HG02798 (cell line): ENCODE measurements at regions not wholly inside any gene's neighbourhood (a gene's known extent, or its start where the extent isn't known, plus 50 kb on each side); places are given as distances from the start of the nearest gene placed in this dataset.

Experiments
- ATAC-seq: cut with Tn5 transposase; IDR thresholded peaks from one replicate; pipeline ENCODE4 v1.9.1; 2021; ENCODE audit warnings: mild to moderate bottlenecking; ENCODE audit not compliant: unreplicated experiment, poor library complexity

DNA sequence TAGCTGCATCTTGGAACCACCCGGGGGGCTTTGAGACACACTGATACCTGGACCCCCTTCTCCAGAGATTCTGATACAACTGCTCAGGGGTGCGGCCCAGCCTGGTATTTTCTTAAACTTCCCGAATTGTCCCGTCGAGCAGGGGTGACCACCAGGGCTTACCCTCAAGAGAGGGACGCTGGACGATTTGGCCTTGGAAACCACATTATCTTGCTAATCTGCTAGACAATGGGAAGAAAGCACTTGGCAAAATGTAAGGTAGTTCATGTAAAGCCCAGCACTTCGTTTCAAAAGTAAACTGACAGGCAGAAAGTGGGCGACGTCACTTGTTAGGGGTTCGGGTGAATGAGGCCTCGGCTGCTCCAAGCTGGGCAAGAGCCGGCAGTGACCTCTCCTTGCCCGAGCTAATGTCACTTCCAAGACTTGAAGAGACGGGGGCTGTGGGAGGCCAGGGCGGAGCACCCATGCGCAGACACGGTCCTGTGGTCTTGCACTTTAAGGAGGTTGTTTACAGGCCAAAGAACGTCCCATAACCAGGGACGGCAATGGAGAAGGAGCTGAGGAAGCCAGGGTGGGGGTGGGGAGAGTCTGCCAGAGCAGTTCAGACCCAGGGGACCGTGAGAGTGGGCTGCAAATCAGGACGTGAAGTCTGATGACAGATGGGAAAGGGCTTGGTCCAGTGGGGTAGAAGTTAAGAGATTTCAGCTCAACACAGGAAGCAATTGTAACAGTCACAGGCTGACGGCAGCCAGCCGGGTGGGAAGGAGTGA, 152.7 kb upstream of the GSE1 start:
- ATAC-seq, result no peak

DNA sequence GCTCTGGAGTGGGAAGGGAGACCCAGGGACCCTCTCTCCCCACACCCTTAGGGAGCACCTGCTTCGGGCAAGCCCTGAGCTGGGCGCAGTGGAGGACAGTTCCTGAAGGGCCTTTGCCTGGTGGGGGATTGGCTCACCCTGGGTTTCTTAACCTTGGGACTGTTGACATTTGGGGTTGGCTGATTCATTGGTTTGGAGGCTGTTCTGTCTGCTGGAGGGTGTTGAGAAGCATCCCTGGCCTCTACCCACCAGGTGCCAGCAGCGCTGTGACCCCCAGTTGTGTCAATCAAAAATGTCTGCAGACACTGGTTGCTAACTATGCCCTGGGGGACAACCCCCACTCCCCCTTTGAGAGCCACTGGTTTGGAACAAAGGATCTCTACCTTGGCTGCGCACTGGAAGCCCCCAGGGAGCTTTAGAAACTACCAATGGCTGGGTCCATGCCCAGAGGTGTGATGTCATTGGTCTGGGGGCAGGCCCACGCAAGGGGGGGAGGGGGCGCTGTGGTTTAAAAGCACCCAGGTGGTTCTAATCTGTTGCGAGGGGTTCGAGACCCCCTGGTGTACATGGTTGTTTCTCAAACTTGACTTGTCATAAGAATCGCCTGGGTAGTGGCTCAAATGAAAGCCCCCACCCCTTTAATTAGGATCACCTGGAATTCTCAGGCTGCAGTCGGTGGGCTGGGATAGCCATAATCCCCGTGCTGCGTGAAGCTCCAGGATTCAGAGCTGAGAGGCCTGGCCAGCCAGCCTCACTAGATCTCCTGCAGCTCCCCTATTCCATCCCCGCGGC, 151.9 kb upstream of the GSE1 start:
- no peak for ATAC-seq

DNA sequence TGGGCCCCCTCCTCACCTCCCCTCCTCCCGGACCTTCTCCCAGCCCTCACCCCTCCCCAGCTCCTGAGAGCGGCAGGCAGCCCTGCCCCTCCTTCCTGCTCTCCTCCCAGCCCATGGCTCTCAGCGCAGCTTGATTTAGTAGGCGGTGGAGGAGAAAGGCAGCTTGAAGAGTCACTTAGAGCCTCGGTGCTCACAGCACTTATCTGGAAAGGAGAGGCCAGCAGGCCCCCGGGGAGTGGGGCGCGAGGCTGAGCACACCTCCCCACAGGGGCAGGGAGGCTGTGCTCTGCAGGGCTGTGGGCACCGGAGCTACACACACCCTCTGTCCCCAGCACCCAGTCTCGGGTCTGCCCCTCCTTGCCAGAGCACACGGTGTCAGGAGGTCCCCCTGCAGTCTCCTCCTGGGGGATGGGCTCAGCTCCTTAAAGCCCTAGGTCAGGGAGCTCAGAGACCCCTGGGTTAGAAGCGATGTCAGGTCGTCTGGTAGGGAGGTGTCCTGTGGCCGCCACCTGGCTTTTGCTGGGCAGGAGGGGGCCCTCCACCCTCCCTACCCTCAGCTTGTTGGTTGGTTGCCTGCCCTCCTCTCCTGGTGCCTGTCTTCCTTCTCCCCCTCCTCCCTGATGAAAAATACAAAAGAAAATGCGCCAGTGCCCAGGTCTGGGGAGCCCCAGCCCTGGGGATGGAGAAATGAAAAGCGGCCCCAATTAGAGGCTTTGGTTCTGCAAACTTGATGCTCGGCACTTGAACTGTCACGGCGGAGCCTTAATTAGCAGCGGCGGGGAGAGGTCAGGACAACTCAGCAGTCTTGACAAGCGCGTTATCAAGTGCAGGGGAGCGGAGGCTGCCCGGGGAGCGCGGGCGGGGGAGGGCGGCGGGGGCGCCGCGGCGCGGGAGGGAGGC, 151.1 kb upstream of the GSE1 start:
- ATAC-seq, result no peak

DNA sequence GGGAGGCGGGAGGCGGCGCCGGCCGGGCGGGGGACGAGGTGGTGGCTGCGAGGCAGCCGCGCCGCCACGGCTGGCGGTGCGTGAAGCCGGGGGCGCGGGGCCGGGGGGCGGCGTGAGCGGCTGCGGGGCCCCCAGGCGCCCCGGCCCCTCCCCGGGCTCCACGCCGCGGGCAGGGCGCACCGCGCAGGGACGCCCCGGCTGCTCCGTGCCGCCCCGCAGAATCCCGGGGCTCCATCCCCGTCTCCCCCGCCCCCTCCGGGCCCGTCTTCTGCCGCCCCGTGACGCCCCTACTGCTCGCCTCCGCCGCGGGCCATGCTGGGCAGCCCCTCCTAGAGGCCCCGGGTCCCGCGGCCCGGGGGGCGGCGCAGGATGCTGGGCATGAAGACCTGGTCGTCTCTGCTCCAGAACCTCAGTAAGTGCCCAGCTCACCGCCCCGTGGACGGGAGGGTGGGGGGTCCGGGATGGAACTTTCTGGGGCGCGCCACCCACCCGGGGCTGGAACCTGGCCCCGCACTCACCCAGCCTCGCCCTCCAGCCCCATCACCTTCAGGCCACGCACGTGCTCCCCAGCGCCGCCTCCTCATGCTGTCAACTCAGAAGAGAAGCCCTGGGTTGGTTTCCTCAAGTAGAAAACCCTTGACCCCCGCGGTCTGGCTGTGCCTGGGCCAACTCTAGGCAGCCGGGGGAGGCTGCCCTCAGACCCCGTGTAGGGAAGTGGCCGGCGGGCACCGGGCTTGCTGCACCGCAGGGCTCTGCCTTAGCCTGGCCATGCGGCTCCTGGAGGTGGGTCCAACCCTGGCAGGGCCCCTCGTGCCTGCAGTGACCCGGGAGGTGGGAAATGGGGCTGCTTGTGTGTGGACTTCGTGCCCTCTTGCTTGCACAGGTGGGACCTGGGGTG, 150.2 kb upstream of the GSE1 start:
- ATAC-seq, result no peak

DNA sequence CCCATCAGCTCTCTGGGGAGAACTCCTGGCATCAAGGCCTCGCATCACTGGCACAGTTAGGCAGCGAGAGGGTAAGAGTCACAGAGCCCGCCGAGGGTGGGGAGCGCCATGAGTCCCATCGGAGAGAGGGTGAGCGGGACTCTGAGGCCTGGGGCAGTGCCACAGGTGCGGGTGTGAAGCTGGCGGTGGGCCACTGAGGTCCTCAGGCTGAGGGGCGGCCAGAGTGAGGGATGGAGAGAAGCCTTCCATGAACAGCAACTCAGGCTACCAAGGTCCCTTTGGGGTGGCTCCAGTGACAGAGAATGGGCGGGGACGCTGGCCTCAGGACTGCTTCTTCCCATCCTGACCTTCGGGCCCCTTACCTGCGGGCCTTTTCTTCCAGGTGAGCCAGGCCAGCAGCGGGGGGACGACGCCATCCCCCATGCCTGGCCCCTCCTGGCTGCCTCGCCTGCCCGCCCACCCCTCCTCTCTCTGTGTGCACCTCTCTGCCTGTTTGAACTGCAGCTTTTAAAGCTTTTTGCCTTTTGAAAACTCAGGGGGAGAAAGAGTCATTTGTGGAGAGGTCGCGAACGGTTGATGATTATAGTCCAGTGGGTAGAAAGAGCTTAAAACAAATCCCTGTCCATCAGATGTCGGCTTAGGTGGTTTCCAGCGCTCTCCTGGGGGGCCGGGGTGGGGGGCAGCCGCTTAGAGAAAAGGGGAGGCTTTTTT, 149.3 kb upstream of the GSE1 start:
- no peak for ATAC-seq

DNA sequence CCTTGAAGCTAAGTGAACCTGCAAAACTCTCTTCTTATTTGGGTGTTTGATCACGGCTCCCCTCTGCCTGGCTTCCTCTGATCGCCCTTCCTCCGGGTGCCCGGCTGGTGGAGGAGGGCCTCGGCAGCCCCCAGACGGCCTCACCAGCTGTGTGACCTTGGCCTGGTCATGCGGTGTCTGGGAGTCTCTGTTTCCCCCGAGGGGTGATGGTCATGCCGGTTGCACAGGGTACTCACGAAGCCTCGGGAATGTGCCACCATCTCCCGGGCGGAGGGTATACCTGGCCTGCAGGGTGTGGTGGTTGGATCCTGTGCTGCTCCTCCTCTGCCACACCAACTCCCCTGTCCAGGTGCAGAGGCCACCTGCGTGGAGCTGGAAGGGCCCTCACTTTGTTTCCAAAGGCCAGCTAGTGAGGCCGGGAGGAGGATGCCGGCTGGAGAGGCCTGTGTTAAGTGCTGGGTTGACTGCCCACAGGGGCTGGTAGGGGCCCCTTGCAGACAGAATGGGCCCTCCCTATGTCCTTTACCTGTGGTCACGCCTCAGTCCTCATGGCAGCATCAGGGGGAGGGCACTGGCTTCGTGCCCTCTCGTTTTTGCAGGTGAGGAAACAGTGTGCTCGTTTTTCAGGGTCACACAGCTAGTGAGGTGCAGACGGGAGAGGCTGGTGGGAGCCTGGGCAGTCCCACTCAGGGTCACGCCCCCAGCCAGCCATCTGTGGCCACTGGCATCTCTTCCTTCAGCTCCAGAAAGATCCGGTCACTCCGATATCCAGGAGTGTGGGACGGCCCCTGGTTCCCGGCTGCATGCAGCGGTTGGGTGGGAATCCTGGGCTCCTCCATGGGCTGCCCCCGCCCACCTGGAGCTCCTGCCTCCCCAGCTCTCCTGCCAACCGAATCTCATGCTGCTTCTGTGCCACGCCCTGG, 148.5 kb upstream of the GSE1 start:
- ATAC-seq, result no peak

DNA sequence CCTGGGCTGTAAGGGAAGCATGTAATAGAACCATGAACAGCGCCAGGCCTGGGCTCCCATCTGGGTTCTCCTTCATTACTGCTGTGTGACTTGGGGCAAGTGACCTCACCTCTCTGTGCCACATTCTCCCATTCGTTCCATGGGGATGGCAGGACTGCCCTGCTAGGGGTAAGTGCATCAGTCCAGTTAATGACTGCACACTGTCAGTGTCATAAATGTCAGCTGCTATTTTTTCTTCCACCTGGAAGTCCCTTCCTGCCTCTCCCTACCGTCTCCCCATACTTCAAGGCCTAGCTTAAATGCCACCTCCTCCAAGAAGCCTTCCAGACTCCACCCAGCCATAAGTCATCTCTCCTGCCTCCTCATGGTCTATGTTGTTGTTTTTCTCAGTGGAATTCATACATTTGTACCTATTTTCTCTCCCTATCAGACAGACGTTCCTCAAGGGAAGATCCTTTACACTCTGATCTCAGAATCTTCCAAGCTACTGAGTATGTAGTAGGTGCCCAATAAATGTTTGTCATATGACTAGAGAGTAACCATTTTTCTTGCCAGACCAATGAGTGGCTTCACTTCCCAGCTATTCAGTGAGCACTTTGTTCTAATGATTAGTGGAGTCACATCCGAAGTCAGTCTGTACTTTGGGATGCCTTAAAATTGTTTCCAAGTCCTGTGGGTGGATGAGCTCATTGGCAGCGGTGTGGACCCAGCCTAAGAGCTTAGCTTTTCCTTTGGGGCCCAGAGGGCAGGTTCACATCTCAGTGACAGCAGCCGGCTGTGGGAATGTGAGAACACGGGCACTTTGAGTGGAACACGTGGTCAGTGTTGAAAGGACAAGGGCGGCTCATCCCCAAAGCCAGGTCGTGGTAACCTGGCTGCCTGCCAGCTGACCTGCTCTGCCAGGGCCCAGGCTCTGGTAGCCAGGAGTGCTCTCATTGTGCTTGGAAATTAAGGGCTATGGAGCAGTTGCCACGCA, 147.5 kb upstream of the GSE1 start:
- no peak for ATAC-seq

DNA sequence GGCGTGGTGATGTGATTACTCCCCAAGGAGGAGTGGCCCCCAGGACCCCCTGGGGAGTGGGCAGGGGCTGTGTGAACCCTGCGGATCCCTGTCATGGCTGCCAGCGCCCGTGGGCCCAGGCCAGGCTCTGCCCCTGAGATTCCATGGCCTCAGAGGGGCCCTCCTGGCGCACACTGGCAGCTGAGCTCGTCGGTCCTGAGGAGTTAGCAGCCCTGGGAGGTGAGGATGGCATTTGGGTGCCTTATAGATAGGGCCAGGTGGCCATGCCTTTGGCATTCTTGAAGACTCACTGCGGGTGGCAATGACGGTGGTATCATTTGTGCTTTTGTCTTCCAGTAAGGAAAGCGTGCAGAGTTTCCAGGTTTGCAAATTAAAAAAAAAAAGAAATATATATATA, 146.8 kb upstream of the GSE1 start:
- no peak for ATAC-seq

DNA sequence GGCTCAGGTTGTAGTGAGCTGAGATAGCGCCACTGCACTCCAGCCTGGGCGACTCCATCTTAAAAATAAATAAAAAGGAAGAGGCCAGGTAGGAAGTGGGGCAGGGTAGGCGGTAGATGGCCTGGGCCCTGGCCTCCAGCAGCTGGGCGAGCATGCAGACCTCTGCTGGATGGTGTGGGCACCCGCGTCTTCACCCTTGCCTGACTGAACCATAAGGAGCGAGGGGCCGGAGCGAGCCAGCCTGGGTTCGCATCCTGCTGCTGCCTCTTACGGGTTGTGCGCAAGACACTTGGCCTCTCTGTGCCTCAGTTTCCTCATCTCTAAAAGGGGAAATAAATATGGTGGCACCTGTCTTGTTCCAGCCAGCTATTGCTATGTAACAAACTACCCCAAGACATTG, 146.1 kb upstream of the GSE1 start:
- no peak for ATAC-seq

DNA sequence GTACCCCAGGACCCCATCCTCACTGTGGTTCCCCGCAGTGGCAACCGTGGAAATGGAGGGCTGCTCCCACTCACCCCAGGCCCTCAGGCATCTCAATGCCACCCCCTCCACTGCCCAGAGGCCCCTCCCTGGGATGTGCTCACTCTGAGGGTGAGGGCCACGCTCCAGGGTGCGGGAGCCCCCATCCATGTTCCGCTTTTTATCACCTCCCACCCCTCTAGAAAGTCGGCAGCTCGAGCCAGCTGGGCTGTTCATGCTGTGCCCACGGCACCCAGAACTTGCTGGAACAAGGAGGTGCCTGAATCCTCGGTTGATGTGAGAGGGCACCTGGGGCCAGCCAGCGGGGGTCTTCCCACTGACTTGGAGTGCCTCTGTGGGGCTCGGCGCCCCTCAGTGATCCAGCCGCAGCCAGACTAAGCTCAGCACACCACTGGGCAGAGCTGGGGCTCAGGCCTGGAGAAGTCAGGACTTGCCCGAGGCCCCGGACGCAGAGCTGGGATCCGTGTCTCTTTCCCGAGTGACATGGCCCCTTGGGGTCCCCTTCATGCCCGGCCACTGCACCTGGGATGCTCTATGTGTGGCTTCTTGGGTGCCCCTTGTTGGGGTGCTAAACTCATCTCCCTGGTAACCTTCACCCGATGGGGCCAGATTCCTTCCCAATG, 143.1 kb upstream of the GSE1 start:
- no peak for ATAC-seq

DNA sequence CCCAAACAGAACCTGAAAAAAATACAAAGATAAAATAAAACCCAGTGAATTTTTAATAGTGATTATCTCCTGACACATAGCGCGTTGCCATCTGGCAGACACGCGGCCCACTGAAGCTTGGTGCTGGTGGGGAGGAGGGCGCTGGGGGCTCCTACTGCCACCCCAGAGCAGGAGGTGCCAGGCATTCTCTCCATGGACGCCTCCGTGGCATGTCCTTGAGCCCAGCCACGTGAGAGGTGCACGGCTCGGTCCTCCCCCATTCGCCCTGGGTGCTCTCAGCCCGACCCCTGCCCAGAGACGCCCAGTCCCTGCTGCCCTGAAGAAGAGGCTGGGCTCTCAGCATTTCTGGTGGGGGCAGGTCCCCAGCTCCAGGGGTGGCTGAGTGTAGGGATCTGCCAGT, 142.2 kb upstream of the GSE1 start:
- ATAC-seq, result no peak

DNA sequence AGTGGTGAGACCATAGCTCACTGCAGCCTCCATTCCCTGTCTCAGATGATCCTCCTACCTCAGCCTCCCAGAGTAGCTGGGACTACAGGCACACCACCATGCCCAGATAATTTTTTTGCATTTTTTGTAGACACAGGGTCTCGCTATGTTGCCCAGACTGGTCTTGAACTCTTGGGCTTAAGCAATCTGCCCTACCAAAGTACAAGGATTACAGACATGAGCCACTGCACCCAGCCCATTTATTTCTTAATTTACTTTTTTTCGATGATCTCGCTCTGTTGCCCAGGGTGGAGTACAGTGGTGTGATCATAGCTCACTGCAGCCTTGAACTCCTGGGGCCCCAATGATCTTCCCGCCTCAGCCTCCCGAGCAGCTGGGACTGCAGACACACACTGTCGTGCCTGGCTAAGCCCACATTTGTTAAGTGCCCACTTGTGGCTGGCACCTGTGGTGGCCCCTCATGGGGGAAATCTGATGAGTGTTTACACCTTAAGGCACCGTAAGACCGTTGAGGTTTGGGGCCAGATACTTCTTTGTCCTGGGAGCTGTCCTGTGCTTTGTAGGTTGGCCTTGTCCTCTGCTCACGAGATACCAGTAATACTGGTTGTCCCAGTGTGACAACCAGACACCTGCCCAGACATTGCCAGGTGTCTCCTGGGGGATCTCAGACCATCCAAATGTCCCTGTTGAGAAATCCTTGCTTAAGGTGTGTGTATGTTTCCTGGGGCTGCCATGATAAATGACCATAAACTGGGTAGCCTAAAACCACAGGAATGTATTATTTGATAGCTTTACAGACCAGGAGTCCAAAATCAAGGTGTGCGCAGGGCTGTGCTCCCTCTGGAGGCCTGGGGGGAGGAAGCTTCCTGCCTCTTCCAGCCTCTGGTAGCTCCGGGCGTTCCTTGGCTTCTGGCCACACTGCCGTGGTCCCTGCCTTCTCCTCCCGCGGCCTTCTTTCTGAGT, 141.4 kb upstream of the GSE1 start:
- no peak for ATAC-seq

DNA sequence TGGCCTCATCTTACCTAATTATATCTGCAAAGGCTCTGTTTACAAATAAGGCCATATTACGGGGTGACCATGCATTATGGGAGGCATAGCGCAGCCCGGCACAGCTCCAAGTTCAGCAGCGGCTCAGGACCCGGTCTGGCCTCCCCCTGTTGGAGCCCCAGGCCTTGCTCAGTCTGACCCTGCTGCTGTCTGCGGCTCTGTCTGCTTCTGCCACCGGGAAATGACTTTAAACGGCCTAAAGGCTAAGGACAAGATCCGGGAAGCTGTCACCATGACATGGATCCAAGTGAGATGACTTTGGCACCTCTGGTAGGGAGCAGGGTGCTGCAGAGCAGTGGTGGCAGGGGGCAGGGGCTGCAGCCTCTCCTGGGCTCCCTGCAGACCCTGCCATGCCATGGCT, 140.6 kb upstream of the GSE1 start:
- no peak for ATAC-seq

DNA sequence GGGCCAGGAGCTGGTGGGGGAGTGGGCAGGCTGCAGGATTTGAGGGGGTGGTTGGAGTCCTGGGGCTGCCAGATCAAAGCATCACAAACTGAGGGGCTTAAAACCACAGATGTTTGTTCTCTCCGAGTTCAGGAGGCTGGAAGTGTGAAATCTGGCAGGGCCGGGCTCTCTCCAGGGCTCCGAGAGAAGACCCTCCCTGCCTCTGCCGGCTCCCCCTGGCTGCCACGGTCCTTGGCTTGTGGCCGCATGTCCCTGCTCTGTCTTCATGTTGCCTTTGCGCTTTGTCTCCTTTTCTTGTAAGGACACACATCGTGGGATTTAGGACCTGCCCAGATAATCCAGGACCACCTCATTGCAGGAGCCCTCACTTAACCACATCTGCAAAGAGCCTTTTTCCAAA, 139.8 kb upstream of the GSE1 start:
- no peak for ATAC-seq

DNA sequence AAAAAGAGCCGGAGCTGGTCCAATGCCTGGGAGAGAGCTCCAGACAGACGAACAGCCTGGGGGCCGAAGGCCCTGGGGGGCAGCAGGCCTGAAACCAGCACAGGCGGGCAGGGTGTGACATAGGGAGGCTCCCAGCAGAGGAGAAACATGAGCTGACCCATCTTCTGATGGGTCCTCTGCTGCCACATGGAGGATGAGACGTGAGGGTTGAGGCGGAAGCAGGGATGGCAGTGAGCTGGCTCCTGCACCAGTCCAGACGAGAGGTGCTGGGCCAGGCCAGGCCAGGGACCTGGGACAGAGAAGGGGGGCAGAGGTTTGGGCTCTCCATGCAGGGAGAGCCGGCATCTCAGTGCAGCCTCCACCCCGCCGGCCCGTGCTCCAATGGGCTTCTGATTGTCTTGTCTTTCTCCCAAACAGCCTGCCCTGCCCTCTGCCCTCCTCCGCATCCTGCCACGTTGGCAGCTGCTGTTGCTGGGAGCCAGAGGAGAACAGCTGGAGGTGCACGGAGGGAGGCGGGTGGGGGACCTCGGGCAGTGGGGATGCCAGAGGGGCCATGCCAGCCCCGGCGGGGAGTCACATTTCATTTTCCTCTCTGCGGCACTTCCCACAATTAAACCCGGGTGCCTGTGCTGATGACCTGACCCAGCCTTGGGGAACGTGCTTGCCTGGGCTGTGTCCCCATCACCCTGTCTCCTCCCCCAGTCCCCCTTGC, 139.1 kb upstream of the GSE1 start:
- no peak for ATAC-seq
